ENCODE measurements at regions not wholly inside any gene's neighbourhood (a gene's known extent, or its start where the extent isn't known, plus 50 kb on each side); places are given as distances from the start of the nearest gene placed in this dataset.

DNA sequence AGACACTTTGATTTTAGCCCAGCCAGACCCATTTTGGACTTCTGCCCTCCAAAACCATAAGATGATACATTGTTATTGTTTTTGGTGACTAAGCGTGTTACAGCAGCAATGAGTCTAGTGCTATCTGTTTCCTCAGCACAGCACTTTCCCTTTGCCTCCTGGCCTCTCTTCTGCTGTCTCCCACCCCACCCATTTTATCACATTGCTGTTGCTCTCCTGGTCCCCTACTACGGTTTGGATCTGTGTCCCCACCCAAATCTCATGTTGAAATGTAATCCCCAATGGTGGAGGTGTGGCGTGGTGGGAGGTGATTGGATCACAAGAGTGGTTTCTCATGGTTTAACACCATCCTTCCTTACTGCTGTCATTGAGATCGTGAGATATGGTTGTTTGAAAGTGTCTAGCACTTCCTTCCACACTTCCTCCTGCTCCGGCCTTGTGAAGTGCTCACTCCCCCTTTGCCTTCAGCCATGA lies 59.8 kb upstream of the CD82 start:
- TF ChIP-seq GATA2 (IDR thresholded peaks at IDR 0.05; ENCODE audit: low read depth, low read length) = no peak
- no peak for TF ChIP-seq GATA3 (IDR thresholded peaks at IDR 0.05; ENCODE audit: low read depth, low read length)

Data from SH-SY5Y (cell line).